Right lobe of liver (tissue), 6 donors: ENCODE measurements at regions not wholly inside any gene's neighbourhood (a gene's known extent, or its start where the extent isn't known, plus 50 kb on each side); places are given as distances from the start of the nearest gene placed in this dataset.
A peak's percentile ranks its signal among the peaks of the same experiment; 100 is the strongest.

Experiments used
- ATAC-seq, 4 donors: fragments of 200-7000 bp; cut with Tn5 transposase; one replicate each; pipeline ENCODE4 v1.9.1; 2020; ENCODE audit warnings: mild to moderate bottlenecking in 4 of 4, moderate library complexity in 4 of 4
- DNase-seq, 3 donors: peaks; one replicate each; pipeline ENCODE4 v3.0.0-alpha.2; 2020
- H3K27ac ChIP-seq, 3 donors: fragments of 200-600 bp; one replicate each; pipeline ENCODE4 v1.8.0; 2022
- H3K27me3 ChIP-seq, 2 donors: fragments of 200-600 bp; one replicate each; pipeline ENCODE4 v1.8.0; 2022
- H3K36me3 ChIP-seq, 4 donors: fragments of 200-600 bp; sonication (generic) in 1 of 4; one replicate each; pipeline versions ENCODE4 v1.5.1 to v1.8.0; 2017 to 2022; ENCODE audit warnings: control low read depth in 1 of 4
- H3K4me1 ChIP-seq, 4 donors: fragments of 200-600 bp; sonication (generic) in 1 of 4; one replicate each; pipeline versions ENCODE4 v1.5.1 to v1.8.0; 2017 to 2022; ENCODE audit warnings: control low read depth in 1 of 4
- H3K4me3 ChIP-seq, 3 donors: fragments of 200-600 bp; one replicate each; pipeline ENCODE4 v1.8.0; 2022
- H3K9me3 ChIP-seq, 4 donors: fragments of 200-600 bp; sonication (generic) in 1 of 4; one replicate each; pipeline versions ENCODE4 v1.5.1 to v1.8.0; 2017 to 2022; ENCODE audit warnings: control low read depth in 1 of 4
- CTCF ChIP-seq, 4 donors: fragments of 200-600 bp in 3 of 4; fragments of 450-650 bp in 1 of 4; IDR thresholded peaks; one replicate each; pipeline versions ENCODE4 v1.5.1 to v1.8.0; 2016 to 2022; ENCODE audit warnings: antibody characterized with exemption in 4 of 4, mild to moderate bottlenecking in 2 of 4
- POLR2A ChIP-seq: fragments of 450-650 bp; IDR thresholded peaks from one replicate; pipeline ENCODE4 v1.6.1; 2017; ENCODE audit warnings: antibody characterized with exemption, mild to moderate bottlenecking
- WGBS: methylation state at CpG from one replicate; pipeline ENCODE4 v1.1.6; 2018; ENCODE audit warnings: low coverage, low lambda C conversion rate; ENCODE audit not compliant: insufficient coverage; ENCODE audit errors: missing lambda C conversion rate; 5-methylcytosine and 5-hydroxymethylcytosine counted together
- intact Hi-C, 2 donors: fragments of 100-400 bp; cut with DNase I; formaldehyde crosslinking; loops; one replicate each; pipeline versions ENCODE4 v1.11.2 to v1.14.1; 2022
- donor health status: DM: no; HTN: yes; CAD: no.
- donor health status: DM: no; HTN: no; CAD: no.
- donor health status: DM: no; HTN: no; CAD: no.
- donor health status: DM: no; HTN: yes; CAD: no.
- donor health status: DM: no; HTN: yes; CAD: no.

DNA sequence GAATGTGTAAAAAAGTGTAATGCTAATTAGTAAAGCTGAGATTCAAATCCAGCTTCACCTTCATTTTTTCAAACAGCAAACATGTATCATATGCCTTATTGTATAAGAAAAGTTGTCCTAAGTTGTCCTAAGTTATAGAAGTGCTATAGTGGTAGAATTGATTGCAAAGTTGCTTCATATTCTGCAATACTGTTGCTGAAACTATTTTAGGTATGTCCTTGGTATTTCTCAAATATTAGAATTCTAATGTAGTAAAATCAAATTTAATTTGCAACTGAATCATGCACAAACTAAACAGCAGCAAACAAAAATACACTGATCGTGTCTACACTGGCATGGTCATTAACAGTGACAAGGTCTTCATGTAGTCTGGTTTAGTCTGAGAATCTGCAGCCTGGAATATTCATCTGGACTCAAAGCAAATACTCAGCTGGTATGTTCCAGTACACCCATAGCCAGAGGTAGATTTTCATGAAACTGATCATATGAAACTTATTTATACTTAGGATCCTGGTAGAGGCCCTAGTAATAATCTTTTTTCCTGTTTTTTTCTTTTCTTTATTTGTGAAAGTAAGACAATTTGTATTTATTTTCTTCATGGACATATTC is 555.6 kb upstream of the ZEB2 start:
- DNase-seq: no peak
- Histone ChIP-seq H3K4me1 (peaks cover 0 to 16% (median 0%) of the 10 kb centered on the region in 4 donors), H3K4me3 (no peak overlapping the region), H3K27ac (no peak overlapping the region), H3K27me3 (no peaks in the 10 kb centered on the region), H3K9me3 (no peaks in the 10 kb centered on the region), H3K36me3 (no peaks in the 10 kb centered on the region)
- no peak for TF ChIP-seq POLR2A
- TF ChIP-seq CTCF (IDR thresholded peaks at IDR 0.05): no peak
- intact Hi-C loops: no loop called here
- peak; percentile 54 to 66 (median 60) for ATAC-seq
- WGBS: 40% methylated on average over 1 of the region's 1 CpG

- intact Hi-C loops: no loop called here
- no peak overlapping the region for H3K4me3 ChIP-seq
- H3K27ac ChIP-seq: no peak overlapping the region
- TF ChIP-seq POLR2A: no peak
- no peak for TF ChIP-seq CTCF (IDR thresholded peaks at IDR 0.05)
- H3K36me3 ChIP-seq: no peaks in the 10 kb centered on the region
- no peaks in the 10 kb centered on the region for H3K27me3 ChIP-seq
- DNase-seq (no peak), ATAC-seq (no peak)
- peaks cover 0 to 6% (median 0%) of the 10 kb centered on the region in 4 donors for H3K9me3 ChIP-seq
- peaks cover 0 to 5% (median 0%) of the 10 kb centered on the region in 4 donors for H3K4me1 ChIP-seq
Observed at GRCh38 chr2:145070703-145071102, 550.8 kb upstream of the ZEB2 start.

GRCh38 chr2:145068509-145068908 is 548.6 kb upstream of the ZEB2 start:
- H3K4me1 ChIP-seq: no peaks in the 10 kb centered on the region
- H3K36me3 ChIP-seq: no peaks in the 10 kb centered on the region
- WGBS: 60% methylated on average over 2 of the region's 2 CpGs
- ATAC-seq (no peak), DNase-seq (no peak)
- no peak overlapping the region for H3K4me3 ChIP-seq
- no peak overlapping the region for H3K27ac ChIP-seq
- intact Hi-C loops: no loop called here
- H3K27me3 ChIP-seq: no peaks in the 10 kb centered on the region
- TF ChIP-seq POLR2A (no peak), CTCF (IDR thresholded peaks at IDR 0.05) (no peak)
- peaks cover 0 to 6% (median 0%) of the 10 kb centered on the region in 4 donors for H3K9me3 ChIP-seq

- DNase-seq: no peak
- Histone ChIP-seq H3K4me1 (no peaks in the 10 kb centered on the region), H3K36me3 (no peaks in the 10 kb centered on the region), H3K4me3 (no peak overlapping the region), H3K27ac (no peak overlapping the region), H3K27me3 (no peaks in the 10 kb centered on the region), H3K9me3 (peaks cover 0 to 6% (median 0%) of the 10 kb centered on the region in 4 donors)
- no peak for ATAC-seq
- 73% methylated on average over 6 of the region's 6 CpGs for WGBS
- TF ChIP-seq CTCF (IDR thresholded peaks at IDR 0.05) (no peak), POLR2A (no peak)
- intact Hi-C loops: no loop called here
Observed at GRCh38 chr2:145067549-145068030, 547.7 kb upstream of the ZEB2 start.
